ENCODE measurements at regions not wholly inside any gene's neighbourhood (a gene's known extent, or its start where the extent isn't known, plus 50 kb on each side); places are given as distances from the start of the nearest gene placed in this dataset.

DNA sequence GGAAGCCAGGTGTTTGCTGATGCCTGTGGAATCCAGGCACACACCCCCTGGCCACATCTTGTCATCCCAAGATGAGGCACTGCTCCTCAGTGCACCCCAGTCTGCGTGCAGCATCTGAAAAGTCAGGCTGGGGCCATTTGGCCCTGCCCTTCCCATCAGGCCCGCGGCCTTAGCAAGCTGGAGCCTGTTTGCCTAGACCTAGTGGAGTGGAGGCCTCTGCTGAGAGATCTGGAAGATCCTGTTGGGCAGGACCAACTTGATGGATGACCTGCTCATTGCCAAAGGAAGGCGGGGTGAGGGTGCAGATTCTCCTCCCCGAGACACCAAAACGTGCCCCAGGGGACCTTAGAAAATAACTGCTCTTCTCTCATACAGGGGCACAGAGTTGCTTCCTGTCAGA, 220.2 kb downstream of the SHQ1 start:
- TF ChIP-seq, protein P1, sequence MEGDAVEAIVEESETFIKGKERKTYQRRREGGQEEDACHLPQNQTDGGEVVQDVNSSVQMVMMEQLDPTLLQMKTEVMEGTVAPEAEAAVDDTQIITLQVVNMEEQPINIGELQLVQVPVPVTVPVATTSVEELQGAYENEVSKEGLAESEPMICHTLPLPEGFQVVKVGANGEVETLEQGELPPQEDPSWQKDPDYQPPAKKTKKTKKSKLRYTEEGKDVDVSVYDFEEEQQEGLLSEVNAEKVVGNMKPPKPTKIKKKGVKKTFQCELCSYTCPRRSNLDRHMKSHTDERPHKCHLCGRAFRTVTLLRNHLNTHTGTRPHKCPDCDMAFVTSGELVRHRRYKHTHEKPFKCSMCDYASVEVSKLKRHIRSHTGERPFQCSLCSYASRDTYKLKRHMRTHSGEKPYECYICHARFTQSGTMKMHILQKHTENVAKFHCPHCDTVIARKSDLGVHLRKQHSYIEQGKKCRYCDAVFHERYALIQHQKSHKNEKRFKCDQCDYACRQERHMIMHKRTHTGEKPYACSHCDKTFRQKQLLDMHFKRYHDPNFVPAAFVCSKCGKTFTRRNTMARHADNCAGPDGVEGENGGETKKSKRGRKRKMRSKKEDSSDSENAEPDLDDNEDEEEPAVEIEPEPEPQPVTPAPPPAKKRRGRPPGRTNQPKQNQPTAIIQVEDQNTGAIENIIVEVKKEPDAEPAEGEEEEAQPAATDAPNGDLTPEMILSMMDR (IDR thresholded peaks at IDR 0.05), result no peak
- TF ChIP-seq POLR2A (IDR thresholded peaks at IDR 0.05), result no peak

Measured in right lobe of liver (tissue), 4 donors.